Fibroblast of peridontal ligament (primary cell): ENCODE measurements at regions not wholly inside any gene's neighbourhood (a gene's known extent, or its start where the extent isn't known, plus 50 kb on each side); places are given as distances from the start of the nearest gene placed in this dataset.

Experiments
- DNase-seq: peaks from one replicate; pipeline ENCODE4 v3.0.0-alpha.2; 2010; ENCODE audit errors: extremely low read depth

GRCh38 chr1:219523411-219523810 lies 89.5 kb downstream of the ZC3H11B start:
- DNase-seq, result no peak

- no peak for DNase-seq
Measured at GRCh38 chr1:219521325-219521724, 91.6 kb downstream of the ZC3H11B start.

- DNase-seq, result no peak
Measured at GRCh38 chr1:219520241-219520640, 92.7 kb downstream of the ZC3H11B start.

GRCh38 chr1:219518907-219519248 lies 94.0 kb downstream of the ZC3H11B start:
- DNase-seq, result no peak

GRCh38 chr1:219518168-219518906 lies 94.6 kb downstream of the ZC3H11B start:
- DNase-seq, result peak; percentile 71

- no peak for DNase-seq
Measured at GRCh38 chr1:219517031-219517430, 95.9 kb downstream of the ZC3H11B start.

- DNase-seq, result peak; percentile 56
Measured at GRCh38 chr1:219514728-219515127, 98.2 kb downstream of the ZC3H11B start.

GRCh38 chr1:219507437-219507836 lies 105.5 kb downstream of the ZC3H11B start:
- peak; percentile 76 for DNase-seq

- DNase-seq, result no peak
Measured at GRCh38 chr1:219506936-219507335, 106.0 kb downstream of the ZC3H11B start.

GRCh38 chr1:219506473-219506899 lies 106.4 kb downstream of the ZC3H11B start:
- DNase-seq, result no peak

GRCh38 chr1:219505886-219506285 lies 107.0 kb downstream of the ZC3H11B start:
- DNase-seq, result no peak

- DNase-seq, result no peak
Measured at GRCh38 chr1:219503604-219504003, 109.3 kb downstream of the ZC3H11B start.

GRCh38 chr1:219500327-219500897 lies 112.5 kb downstream of the ZC3H11B start:
- DNase-seq, result no peak

- DNase-seq, result peak; percentile 91
Measured at GRCh38 chr1:219498666-219499065, 114.2 kb downstream of the ZC3H11B start.

GRCh38 chr1:219495737-219496408 lies 117.0 kb downstream of the ZC3H11B start:
- DNase-seq, result no peak

GRCh38 chr1:219492717-219493116 lies 120.2 kb downstream of the ZC3H11B start:
- DNase-seq, result peak; percentile 66

GRCh38 chr1:219490566-219490965 lies 122.3 kb downstream of the ZC3H11B start:
- DNase-seq, result no peak

- DNase-seq, result no peak
Measured at GRCh38 chr1:219489636-219490035, 123.3 kb downstream of the ZC3H11B start.

GRCh38 chr1:219488275-219488674 lies 124.6 kb downstream of the ZC3H11B start:
- no peak for DNase-seq

GRCh38 chr1:219483530-219483929 lies 129.4 kb downstream of the ZC3H11B start:
- no peak for DNase-seq

GRCh38 chr1:219480011-219480410 lies 132.9 kb downstream of the ZC3H11B start:
- no peak for DNase-seq

- DNase-seq, result no peak
Measured at GRCh38 chr1:219478811-219479210, 134.1 kb downstream of the ZC3H11B start.

GRCh38 chr1:219477861-219478260 lies 135.0 kb downstream of the ZC3H11B start:
- DNase-seq, result no peak
